KOPT-K1 (cell line): ENCODE measurements at regions not wholly inside any gene's neighbourhood (a gene's known extent, or its start where the extent isn't known, plus 50 kb on each side); places are given as distances from the start of the nearest gene placed in this dataset.

ENCODE experiments used
- H3K27ac ChIP-seq: fragments of 200-600 bp; sonication (generic); 2 replicates; pipeline ENCODE4 v1.5.1; 2016; ENCODE audit warnings: antibody characterized with exemption, mild to moderate bottlenecking, low read depth, low read length; ENCODE audit not compliant: poor library complexity, severe bottlenecking
- H3K36me3 ChIP-seq: fragments of 200-600 bp; sonication (generic); 2 replicates; pipeline ENCODE4 v1.5.1; 2017; ENCODE audit warnings: antibody characterized with exemption, mild to moderate bottlenecking, low read length, moderate library complexity; ENCODE audit not compliant: insufficient read depth
- H3K9me3 ChIP-seq: fragments of 200-600 bp; sonication (generic); 2 replicates; pipeline ENCODE4 v1.5.1; 2017; ENCODE audit warnings: antibody characterized with exemption, low read length, mild to moderate bottlenecking; ENCODE audit not compliant: insufficient read depth, poor library complexity, severe bottlenecking

DNA sequence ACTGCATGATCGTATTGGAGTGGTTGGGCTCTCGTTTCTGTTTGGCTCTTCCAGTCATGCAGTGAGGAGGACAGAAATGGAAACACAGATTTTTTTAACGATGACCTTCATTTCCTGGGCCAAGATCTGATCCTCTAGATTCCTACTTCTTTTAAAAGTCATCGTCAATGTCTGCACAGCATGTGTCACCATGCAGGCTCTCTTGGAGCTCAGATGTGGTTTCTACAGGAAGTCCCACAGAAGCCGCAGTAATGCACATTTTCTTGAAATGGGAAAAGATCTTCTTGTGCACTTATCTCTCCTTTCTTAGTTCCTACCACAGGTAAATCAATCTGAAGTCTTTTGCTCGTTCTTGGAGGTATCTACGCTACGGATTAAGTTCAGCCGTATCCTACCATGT, 626.9 kb downstream of the EFNB2 start:
- Histone ChIP-seq H3K36me3 (no peaks in the 10 kb centered on the region), H3K27ac (no peak overlapping the region), H3K9me3 (no peaks in the 10 kb centered on the region)

DNA sequence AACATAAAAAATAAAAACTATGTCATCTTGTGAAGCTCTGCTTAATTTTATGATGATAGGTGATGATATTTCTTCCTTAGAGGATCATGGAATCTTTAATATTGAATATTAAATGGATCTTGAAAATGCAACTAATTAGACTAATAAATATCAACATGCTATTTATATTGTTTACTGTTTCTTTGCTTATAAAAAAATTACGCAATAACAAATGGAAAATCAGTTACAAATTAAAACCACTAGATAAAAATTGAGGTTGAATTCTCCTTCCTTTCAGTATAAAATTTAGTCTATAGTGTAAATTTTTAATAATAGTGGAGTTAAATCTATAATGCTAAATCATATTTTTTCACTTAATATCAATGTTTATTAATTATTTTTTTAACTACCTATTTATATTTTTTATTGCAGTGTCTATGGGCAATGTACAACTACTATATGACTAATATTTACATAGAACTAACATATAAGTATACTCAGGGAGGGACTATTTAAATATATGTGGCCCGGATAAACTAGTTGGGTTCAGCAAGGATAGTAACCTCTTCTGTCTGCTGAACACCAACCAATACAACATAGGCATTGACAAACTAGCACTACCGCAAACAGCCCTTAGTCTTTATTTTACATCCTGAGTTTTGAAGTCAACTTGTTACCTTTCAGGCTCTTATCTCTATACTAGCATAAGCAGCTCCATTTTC, 628.0 kb downstream of the EFNB2 start:
- H3K27ac ChIP-seq: no peak overlapping the region
- no peaks in the 10 kb centered on the region for H3K9me3 ChIP-seq
- no peaks in the 10 kb centered on the region for H3K36me3 ChIP-seq

DNA sequence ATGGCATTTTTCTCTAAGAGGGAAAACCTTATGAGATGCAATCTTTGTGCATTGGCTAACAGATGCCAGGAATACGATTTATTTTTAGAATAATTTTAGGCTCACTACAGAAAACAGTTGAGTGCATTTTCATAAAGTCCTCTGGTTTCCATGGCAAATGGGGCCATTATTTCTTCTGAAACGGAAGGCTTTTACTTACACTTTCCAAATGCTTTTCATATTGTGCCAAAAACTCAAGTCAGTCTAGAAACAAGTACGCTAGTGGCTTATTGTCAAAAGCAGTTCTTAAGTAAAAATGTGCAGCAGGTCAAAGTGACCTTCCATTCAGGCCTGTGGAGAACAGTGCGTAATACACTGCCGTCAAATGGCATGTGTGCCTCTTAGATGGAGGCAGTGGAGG, 628.7 kb downstream of the EFNB2 start:
- no peaks in the 10 kb centered on the region for H3K36me3 ChIP-seq
- H3K9me3 ChIP-seq: no peaks in the 10 kb centered on the region
- no peak overlapping the region for H3K27ac ChIP-seq

GRCh38 chr13:105904034-105904742, 631.3 kb downstream of the EFNB2 start:
- Histone ChIP-seq H3K36me3 (no peaks in the 10 kb centered on the region), H3K27ac (no peak overlapping the region), H3K9me3 (no peaks in the 10 kb centered on the region)

GRCh38 chr13:105902396-105902795, 633.1 kb downstream of the EFNB2 start:
- H3K9me3 ChIP-seq: no peaks in the 10 kb centered on the region
- no peak overlapping the region for H3K27ac ChIP-seq
- H3K36me3 ChIP-seq: no peaks in the 10 kb centered on the region

DNA sequence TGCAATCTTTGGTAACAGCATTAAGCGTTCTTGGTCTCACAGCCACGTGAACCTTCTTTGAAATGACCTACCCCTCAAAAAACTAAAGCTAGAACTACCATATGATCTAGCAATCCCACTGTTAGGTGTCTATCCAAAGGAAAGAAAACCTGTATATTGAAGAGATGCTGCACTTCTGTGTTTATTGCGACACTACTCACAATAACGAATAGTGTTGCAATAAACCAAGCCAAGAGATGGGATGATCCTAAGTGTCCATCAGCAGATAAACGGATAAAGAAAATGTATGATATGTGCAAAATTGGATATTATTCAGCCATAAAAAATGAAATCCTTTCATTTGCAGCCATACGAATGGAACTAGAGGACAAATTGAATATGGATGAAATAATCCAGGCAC, 637.9 kb downstream of the EFNB2 start:
- Histone ChIP-seq H3K36me3 (no peaks in the 10 kb centered on the region), H3K27ac (no peak overlapping the region), H3K9me3 (no peaks in the 10 kb centered on the region)

- Histone ChIP-seq H3K9me3 (no peaks in the 10 kb centered on the region), H3K36me3 (no peaks in the 10 kb centered on the region), H3K27ac (no peak overlapping the region)
These were observed 640.8 kb downstream of the EFNB2 start for GRCh38 chr13:105894697-105895096.

GRCh38 chr13:105890509-105890908, 645.0 kb downstream of the EFNB2 start:
- Histone ChIP-seq H3K27ac (no peak overlapping the region), H3K9me3 (no peaks in the 10 kb centered on the region)

GRCh38 chr13:105878119-105878700, 657.3 kb downstream of the EFNB2 start:
- Histone ChIP-seq H3K36me3 (no peaks in the 10 kb centered on the region), H3K9me3 (no peaks in the 10 kb centered on the region), H3K27ac (no peak overlapping the region)

More at GRCh38 chr13:105890509-105890908, 645.0 kb downstream of the EFNB2 start:
- no peaks in the 10 kb centered on the region for H3K36me3 ChIP-seq

DNA sequence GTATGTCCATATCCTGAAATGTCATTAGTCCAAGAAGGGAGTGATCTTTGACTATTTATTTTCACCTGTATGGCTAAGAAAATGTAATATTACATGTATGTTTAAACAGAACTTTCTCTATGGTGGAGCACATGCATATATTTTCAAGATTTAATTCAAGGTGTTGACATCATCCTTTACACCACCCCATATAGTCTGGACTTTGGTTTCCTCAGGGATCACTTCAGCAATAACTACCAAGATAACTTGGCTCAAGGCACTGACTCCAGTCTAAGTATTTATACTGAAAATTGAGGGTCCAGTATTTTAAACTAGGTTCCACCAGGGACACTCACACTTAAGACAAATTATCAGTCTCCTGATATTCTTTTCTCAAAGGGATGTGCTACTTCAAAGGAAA, 660.6 kb downstream of the EFNB2 start:
- Histone ChIP-seq H3K36me3 (no peaks in the 10 kb centered on the region), H3K9me3 (no peaks in the 10 kb centered on the region), H3K27ac (no peak overlapping the region)

DNA sequence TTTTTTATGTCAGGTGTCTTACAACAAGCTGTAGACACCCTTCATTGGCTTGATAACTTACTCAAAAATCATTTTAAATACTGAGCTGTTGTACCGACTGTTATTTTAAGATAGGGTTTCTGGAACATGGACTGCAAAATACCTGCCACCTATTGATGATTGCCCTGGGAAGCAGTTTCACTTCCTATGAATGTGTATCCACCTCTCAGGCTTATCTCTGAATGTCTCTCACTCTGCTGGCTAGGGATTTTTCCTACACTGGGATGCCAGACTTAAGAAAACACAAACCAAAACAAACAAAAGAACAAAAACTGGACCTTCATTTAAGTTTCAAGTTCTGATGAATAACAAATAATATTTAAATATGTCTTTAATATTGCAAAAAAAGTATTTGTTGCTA, 663.7 kb downstream of the EFNB2 start:
- H3K9me3 ChIP-seq: no peaks in the 10 kb centered on the region
- H3K36me3 ChIP-seq: no peaks in the 10 kb centered on the region
- no peak overlapping the region for H3K27ac ChIP-seq

- Histone ChIP-seq H3K36me3 (no peaks in the 10 kb centered on the region), H3K27ac (no peak overlapping the region), H3K9me3 (no peaks in the 10 kb centered on the region)
These were observed 664.1 kb downstream of the EFNB2 start for GRCh38 chr13:105871326-105871725.

GRCh38 chr13:105863300-105863920, 672.1 kb downstream of the EFNB2 start:
- Histone ChIP-seq H3K9me3 (no peaks in the 10 kb centered on the region), H3K36me3 (no peaks in the 10 kb centered on the region), H3K27ac (no peak overlapping the region)

GRCh38 chr13:105848494-105848893, 687.0 kb downstream of the EFNB2 start:
- H3K9me3 ChIP-seq: no peaks in the 10 kb centered on the region
- no peak overlapping the region for H3K27ac ChIP-seq
- no peaks in the 10 kb centered on the region for H3K36me3 ChIP-seq

GRCh38 chr13:105847527-105848291, 687.8 kb downstream of the EFNB2 start:
- Histone ChIP-seq H3K9me3 (no peaks in the 10 kb centered on the region), H3K36me3 (no peaks in the 10 kb centered on the region), H3K27ac (no peak overlapping the region)
